GM21423 (cell line): ENCODE measurements at regions not wholly inside any gene's neighbourhood (a gene's known extent, or its start where the extent isn't known, plus 50 kb on each side); places are given as distances from the start of the nearest gene placed in this dataset.

Source experiments
- ATAC-seq: cut with Tn5 transposase; IDR thresholded peaks from one replicate; pipeline ENCODE4 v1.9.1; 2021; ENCODE audit warnings: mild to moderate bottlenecking, moderate library complexity; ENCODE audit not compliant: unreplicated experiment

DNA sequence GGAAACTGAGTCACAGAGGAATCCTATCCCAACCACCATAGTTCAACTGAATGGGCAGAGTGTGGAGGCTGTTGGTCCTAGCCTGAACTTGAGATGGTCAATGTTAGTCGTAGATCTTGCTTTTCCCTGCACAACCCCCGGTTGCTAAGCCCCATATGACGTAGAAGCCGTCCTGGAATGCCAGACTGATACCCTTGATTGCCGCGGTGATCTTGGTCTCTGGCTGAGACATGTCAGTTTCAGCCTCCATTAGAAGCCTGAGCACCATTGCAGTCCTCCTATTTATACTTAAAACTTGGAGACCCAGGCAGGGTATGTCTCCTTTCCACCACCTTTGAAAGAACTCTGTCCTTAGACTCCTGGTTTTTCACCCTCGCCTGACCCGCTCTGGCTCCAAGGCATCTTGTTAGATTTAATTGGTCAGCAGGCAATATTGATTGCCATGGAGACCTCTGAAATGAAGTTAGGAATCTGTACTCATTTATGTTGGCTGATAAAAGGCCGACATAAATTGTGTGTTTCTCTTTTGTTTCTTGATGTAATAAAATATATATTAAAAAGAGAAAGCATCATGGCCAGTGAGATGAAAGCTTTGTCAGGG lies 53.4 kb downstream of the RPLP1 start:
- ATAC-seq: no peak

DNA sequence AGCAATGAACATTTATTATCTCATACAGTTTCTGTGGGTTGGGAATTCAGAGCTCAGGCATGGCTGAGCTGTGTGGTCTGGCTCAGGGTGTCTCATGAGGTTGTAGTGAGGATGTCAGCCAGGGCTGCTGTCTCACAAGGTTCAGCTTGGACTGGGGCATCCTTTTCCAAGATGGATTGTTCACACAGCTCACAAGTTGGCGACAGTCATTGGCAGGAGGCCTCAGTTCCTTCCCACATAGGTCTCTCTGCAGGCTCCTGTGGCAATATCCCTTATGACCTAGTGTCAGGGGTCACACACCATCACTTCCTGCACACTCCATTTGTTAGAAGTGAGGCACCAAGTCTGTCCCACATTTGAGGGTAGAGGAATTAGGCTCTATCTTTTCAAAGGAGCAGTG lies 56.0 kb downstream of the RPLP1 start:
- no peak for ATAC-seq

DNA sequence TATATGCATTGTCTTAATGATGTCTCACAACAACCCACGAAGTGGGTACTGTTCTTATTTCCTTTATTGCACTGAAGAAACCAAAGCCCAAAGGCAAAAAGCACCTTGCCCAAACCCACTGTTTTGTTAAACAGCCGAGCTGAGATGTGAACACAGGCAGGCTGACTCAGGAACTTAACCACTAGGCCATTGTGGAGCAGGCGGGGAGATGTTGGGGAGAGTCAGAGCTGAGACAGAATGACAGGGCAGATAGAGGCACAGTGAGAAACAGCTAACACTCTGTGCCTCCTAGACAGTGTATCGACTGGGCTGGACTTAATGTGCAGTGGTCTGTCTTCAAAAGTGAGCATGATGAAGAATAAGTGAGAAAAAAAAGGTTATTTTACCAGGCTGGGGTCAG lies 56.5 kb downstream of the RPLP1 start:
- no peak for ATAC-seq

DNA sequence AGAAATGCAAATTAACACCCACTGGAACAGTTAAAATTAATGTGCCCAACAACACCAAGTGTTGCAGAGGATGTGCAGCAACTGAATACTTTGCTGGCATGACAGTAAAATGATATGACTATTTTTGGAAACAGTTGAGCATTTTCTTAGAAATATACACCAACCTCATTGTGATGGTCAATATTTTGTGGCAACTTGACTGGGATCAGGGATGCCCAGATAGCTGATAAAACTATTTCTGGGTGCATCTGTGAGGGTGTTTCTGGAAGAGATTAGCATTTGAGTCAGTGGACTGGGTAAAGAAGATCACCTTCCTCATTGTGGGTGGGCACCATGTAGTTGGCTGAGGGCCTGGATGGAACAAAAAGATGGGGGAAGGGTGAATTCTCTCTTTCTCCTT lies 57.9 kb downstream of the RPLP1 start:
- no peak for ATAC-seq

DNA sequence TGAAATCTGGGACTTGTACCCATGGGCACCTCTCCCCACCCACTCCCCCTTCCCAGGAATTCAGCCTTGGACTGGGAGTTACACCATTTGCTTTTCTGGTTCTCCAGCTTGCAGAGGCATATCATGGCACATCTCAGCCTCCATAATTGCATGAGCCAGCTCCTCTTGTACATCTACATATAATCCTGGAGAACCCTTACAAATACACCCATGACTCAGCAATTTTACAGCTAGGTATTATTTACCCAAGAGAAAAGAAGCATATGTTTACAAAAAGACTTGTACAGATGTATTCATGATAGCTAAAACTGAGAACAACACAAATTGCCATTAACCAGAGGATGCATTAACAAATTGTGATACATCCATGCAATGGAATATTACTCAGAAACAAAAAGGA lies 58.4 kb downstream of the RPLP1 start:
- no peak for ATAC-seq

DNA sequence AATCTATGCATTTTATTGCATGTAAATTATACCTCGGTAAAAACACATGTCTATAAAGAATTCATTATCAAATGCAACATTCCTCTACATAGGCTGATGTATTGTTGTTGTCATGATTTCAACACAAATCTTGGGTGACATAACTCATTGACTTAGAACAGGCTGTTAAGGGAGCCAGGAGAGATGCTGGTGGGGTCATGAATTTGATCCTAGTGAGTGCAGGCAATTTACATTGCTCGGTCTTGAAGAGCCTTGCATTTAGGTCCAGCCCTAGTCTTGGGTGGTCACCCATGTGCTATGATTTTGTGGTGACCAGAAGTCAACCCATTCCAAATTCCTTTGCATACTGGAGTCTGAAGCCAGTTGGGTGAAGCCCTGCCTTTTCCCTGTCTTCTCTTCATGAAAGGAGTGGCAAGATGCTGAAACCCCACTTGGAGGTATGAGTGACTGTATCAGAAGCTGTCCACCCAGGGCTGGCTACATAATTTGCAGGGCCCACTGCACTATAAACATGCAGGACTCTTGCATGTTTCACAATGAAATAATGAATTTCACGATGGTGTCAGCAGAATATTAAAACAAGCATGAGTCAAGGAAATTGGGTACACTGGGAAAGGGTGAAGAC lies 59.2 kb downstream of the RPLP1 start:
- no peak for ATAC-seq

DNA sequence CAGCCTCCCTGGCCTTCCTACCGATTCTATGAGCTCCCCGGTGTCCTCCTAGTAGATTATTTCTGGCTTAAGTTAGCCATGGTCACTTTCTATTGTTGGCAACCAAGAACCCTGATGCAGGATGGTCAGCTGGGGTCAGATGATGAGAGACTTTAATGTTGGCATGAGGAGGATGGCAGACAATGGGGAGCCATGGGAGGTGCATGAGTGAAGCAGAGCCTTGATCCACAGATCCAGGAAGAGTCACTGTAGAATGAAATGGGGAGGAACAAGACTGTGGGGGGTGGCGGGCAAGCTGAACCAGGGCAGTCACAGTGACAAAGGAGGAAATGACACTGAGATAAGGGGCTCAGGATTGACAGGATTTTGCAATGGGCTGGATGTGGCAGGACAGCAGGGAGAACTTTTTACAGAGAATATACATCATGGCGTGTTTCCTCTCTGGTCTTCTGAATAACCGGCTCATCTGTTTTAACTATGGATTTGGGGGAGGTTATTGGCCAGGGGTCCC lies 60.9 kb downstream of the RPLP1 start:
- ATAC-seq: no peak

DNA sequence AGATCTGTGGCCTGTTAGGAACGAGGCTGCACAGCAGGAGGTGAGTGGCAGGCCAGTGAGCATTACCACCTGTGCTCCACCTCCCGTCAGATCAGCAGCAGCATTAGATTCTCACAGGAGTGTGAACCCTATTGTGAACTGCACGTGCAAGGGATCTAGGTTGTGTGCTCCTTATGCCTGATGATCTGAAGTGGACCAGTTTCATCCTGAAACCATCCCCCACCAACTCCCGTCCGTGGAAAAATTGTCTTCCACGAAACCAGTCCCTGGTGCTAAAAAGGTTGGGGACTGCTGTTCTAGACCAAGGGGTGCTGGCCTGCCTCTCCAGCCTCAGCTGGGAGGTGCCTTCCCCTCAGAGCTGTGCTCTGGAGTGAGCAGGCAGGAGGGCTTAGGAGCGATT lies 61.4 kb downstream of the RPLP1 start:
- no peak for ATAC-seq

DNA sequence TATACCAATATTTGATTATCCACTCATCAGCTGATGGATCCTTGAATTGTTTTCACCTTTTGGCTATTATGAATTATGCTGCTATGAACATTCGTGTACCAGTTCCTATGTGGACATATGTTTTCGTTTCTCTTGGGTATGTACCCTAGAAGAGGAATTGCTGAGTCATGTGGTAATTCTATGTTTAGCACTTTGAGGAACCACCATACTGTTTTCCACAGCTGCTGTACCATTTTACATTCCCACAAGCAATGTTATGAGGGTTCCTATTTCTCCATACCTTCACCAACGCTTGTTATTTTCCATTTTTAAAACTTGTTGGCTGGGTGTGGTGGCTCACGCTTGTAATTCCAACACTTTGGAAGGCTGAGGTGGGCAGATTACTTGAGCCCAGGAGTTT lies 62.9 kb downstream of the RPLP1 start:
- no peak for ATAC-seq

DNA sequence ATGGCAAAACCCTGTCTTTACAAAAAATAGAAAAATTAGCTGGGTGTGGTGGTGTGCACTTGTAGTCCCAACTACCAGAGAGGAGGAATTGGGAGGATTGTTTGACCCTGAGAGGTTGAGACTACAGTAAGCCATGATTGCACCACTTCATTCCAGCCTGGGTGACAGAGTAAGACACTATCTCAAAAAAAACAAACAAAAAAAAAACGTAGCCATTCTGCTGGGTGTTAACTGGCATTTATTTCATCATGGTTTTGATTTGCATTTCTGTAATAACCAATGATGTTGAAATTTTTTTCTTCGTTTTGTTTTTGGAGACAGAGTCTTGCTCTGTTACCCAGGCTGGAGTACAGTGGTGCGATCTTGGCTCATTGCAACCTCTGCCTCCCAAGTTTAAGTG lies 63.3 kb downstream of the RPLP1 start:
- no peak for ATAC-seq

DNA sequence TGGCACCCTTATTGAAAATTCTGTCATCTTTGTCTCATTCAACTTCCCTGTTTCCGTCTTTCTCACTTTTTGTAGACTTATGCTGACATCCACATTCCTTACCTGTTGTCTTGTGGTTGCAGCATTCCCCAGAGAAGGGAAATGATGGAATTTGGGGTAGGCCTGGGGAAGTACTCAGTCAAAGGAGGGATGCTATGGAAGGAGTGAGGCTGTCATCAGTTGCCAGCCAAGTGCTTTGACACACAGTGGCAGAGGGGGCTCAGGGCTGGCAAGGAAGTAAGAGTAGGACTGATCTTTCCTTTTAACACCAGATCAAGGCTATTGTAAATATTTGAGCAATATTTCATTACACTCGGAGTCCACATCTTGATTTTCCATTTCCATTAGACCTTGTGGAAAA lies 64.4 kb downstream of the RPLP1 start:
- ATAC-seq: no peak

DNA sequence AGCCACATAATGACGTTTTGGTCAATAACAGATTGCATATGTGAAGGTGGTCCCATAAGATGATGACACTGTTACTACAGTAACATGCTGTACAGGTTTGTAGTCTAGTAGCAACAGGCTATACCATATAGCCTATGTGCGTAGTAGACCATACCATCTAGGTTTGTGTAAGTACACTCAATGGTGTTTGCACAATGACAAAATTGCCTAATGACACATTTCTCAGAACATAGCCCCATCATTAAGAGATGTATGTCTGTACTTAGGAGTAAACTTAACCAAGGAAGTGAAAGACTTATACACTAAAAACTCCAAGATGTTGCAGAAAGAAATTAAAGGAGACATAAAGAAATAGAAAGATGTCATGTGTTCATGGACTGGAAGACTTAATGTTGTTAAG lies 66.2 kb downstream of the RPLP1 start:
- ATAC-seq: no peak

DNA sequence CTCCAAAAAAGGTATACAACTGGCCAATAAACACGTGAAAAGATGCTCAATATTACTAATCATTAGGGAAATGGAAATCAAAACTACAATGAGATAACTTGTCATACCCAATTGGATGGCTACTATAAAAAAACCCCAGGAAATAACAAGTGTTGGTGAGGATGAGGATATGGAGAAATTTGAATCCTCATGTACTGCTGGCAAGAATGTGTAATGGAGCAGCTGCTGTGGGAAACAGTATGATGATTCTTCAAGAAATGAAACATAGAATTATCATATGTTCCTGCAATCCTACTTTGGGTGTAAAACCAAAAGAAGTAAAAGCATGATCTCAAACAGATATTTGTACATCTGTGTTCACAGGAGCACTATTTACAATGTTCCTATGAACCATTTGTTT lies 67.4 kb downstream of the RPLP1 start:
- ATAC-seq: no peak

DNA sequence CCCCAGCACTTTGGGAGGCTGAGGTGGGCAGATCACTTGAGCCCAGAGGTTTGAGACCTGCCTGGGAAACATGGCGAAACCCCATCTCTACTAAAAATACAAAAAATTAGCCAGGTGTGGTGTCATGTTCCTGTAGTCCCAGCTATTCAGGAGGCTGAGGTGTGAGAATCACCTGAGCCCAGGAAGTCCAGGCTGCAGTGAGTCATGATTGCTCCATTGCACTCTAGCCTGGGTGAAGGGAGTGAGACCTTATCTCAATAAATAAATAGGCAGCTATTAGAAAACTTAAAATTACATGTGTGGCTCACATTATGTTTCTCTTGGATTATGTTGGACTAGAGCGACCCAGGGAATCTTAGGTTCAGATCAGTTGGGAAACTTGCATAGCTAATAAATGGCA lies 69.7 kb downstream of the RPLP1 start:
- no peak for ATAC-seq

DNA sequence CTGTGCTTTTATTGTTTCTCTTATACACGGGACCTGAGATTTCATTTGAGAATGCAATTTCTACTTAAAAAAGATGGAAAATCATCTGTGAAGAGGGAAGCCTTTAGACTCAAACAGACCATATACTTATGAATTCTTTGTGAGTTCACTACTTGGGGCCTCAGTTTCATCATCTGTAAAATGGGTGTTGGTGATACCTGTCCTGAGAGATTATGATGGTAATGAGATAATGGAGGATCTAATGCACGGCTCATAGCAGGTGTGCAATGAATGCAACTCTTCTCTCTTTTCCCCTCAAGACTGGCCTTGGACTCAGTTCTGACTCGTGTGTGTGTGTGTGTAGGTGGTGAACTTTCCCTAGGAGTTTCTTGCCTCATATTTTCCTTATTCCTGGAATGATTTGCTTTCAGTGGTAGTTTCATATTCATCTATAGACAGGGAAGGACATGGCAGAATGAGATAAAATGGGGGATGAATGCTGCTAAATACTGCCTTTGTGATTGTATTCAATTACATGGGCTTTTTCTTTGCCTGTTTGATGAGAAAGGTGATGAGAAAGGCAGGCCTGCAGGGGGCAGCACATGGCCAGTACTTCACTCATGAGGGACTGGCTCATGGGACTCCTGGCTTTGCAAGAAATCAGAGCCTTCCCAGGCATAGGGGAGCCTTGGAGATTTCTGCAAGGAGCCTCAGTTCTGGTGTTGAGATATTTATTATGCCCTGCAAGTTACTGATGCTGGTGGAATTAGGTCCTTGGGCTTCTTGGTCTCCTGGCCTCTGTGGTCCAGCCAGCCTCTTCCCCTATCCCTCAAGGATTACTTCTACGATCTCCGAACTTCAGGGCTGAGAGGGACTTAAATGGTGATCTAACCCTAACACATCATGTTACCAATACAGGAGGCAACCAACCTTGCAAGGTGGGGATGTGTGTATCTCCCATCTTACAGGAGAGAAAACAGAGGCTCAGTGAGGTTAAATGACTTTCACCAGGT lies 70.7 kb downstream of the RPLP1 start:
- ATAC-seq: no peak

DNA sequence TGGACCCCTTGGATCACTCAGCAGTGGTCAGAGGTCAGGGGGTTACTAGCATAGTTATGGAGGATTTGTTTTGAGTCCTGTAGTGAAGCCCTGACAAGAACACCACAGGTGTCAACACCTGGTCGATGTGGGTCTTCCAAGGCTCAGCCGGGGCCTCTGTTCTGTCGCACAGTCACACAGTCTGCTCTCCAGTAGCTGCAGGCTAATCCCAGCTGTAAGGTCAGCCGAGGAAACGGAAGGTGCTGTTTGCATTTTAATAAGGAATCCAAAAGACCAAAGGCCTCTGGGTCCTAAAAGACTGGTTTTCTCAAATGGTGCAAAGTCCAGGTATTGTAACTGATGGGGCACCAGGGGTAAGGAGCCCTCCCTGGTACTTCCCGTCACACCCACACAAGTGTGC lies 71.7 kb downstream of the RPLP1 start:
- ATAC-seq: no peak

DNA sequence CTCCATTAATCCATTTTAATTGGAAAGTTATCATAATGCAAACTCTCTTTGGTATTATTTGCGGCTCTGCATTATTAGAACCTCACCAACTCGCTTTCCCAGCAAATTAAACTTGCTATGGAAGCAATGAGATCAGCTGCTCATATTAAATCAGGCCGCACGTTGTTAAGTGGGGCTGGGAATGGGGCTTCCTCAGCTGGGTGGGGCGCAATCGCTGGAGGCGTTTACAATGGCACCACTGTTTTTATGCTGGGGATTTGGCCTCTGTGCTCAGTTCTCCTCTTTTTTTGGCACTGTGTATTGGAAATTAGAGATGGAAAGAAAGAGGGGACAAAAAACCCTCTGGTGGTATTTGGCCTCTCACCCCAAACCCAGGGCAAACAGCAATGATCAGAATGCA lies 72.2 kb downstream of the RPLP1 start:
- ATAC-seq: no peak

DNA sequence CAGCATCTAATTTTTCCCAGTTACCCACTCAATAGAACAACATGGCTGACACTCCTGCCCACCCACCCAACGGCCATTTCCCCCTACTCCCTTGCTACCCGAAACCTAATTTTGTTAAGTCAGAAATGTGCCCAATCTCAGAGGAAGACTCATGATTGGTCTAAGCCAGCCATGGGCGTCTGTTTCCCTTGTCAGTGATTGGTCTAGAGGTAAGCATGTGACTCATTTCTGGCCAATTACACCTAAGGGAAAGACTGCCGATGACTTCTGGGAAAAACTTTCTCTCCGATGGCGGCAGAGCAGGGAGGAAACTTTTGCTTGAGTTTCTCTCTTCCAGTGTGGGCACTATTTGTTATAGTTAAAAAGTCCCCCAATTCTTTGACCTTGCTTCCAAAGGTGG lies 72.9 kb downstream of the RPLP1 start:
- ATAC-seq: no peak

DNA sequence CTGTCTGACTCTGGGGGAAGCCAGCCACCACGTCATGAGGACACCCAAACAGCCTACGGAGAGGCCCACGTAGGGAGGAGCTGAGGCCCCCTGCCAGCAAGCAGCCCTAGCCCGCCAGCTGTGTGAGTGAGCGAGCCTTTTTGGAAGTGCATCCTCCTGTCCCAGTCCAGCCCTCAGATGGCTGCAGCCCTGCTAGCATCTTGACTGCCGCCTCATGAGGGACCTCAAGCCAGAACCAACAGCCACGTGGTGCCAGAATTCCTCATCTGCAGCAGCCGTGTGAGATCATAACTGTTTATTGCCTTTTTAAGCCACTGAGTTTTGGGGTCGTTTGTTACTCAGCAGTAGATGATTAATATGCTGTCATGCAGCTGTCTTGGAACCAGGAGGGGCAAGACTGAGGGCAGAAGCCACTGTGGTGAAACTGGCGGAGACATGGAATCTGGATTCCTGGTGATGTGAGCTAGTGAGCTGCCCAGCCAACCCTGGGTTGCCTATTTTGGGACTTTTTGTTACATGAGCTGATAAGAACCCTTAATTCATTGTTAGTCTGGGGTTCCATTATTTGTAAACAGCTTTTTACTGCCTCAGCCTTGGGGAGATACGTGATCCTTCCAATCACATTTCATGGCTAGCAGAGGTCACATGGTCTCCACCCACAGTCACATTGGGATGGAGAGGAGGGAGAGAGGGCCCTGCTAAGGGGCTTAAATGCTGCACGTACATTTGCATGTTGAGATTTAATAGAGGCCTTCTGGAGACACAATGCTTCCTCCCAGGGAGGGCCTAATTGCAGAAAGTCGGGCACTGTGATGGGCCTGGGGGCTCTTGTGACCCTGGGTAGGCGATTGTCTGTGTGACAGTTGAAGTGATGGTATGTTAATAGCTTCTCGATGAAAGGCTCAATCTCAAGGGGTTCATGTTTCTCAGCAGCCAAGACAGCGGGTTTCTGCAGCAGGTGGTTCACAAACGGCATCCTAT lies 73.8 kb downstream of the RPLP1 start:
- no peak for ATAC-seq

DNA sequence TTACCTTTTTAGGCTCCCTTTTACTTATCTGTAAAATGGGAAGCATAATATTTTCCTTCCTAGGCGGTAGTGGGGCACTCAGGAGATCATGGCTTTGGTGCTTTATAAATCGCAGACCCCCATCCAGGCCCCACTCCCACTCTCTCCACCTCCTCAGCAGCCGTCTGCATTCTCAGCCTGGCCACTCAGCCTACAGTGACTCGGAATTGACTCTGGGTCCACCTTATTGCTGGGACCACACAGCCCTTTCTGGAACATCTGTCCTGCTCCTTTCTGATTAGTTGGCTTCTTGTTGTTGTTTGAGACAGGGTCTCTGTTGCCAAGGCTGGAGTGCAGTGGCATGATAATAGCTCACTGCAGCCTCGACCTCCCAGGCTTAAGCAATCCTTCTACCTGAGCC lies 76.5 kb downstream of the RPLP1 start:
- ATAC-seq: no peak
